ENCODE measurements at regions not wholly inside any gene's neighbourhood (a gene's known extent, or its start where the extent isn't known, plus 50 kb on each side); places are given as distances from the start of the nearest gene placed in this dataset.

- TF ChIP-seq, protein P1, sequence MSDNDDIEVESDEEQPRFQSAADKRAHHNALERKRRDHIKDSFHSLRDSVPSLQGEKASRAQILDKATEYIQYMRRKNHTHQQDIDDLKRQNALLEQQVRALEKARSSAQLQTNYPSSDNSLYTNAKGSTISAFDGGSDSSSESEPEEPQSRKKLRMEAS (IDR thresholded peaks at IDR 0.05; ENCODE audit: insufficient read depth, insufficient read length): no peak
- peak; percentile 17 to 23 for TF ChIP-seq CTCF (IDR thresholded peaks at IDR 0.05; ENCODE audit: extremely low read depth in 1 of 2, insufficient read depth in 1 of 2, low read depth in 1 of 2, low read length in 2 of 2)
- BruUV-seq (replicated peaks): no TSS peak
- Histone ChIP-seq H3K27ac (ENCODE audit: insufficient read depth, low read depth, low read length) (no peak overlapping the region), H2AFZ (ENCODE audit: low read depth, low read length) (no peak overlapping the region), H3K9me1 (replicated peaks; ENCODE audit: control insufficient read depth, extremely low read depth, insufficient read depth, low read length) (no peaks in the 10 kb centered on the region), H3K27me3 (ENCODE audit: control insufficient read depth in 2 of 2, insufficient read depth in 2 of 2, low read length in 2 of 2) (peaks cover 2 to 7% of the 10 kb centered on the region in 2 experiments), H3K79me2 (ENCODE audit: control insufficient read depth, insufficient read depth, low read length) (no peaks in the 10 kb centered on the region), H3K4me1 (ENCODE audit: control insufficient read depth, extremely low read depth, insufficient read depth, low read length) (no peaks in the 10 kb centered on the region), H3K4me2 (ENCODE audit: insufficient read depth, low read length) (no peak overlapping the region), H4K20me1 (replicated peaks; ENCODE audit: control insufficient read depth, extremely low read depth, insufficient read depth, low read length) (no peaks in the 10 kb centered on the region), H3K9ac (replicated peaks; ENCODE audit: extremely low read depth, insufficient read depth, low read length) (no peak overlapping the region), H3K4me3 (replicated peaks in 1 of 3; ENCODE audit: insufficient read depth in 1 of 3, low read depth in 1 of 3, low read length in 3 of 3) (no peak overlapping the region), H3K9me3 (replicated peaks; ENCODE audit: control insufficient read depth, insufficient read depth, low read length) (no peaks in the 10 kb centered on the region), H3K36me3 (ENCODE audit: control insufficient read depth in 2 of 2, extremely low read depth in 1 of 2, insufficient read depth in 2 of 2, low read length in 2 of 2) (no peaks in the 10 kb centered on the region)
- ChIA-PET CTCF (interaction anchor here (0.7 to 2.2 kb wide), 20 partner anchors 8 to 994 kb away, joined by 3 to 32 read pairs (median 6); no protein-coding TSS in a partner anchor), POLR2A (no interaction called here)
- FAIRE-seq (no peak), DNase-seq (ENCODE audit: low read depth, low spot score) (peak; percentile 38)
- dilution Hi-C loops (cut with MboI; ENCODE audit: extremely low pct_ligation_motif_present, low sequenced_read_pairs) (no loop called here), intact Hi-C loops (cut with micrococcal nuclease) (loop anchor here (1.0 to 2.0 kb wide), 4 partner anchors 575 to 993 kb away; no protein-coding TSS in a partner anchor)
Measured at GRCh38 chr3:35965908-35966307, 326.6 kb downstream of the ARPP21 start.

- no peak for DNase-seq (ENCODE audit: low read depth, low spot score)
- Histone ChIP-seq H3K9ac (replicated peaks; ENCODE audit: extremely low read depth, insufficient read depth, low read length) (no peak overlapping the region), H3K36me3 (ENCODE audit: control insufficient read depth in 2 of 2, extremely low read depth in 1 of 2, insufficient read depth in 2 of 2, low read length in 2 of 2) (no peaks in the 10 kb centered on the region), H3K27me3 (ENCODE audit: control insufficient read depth in 2 of 2, insufficient read depth in 2 of 2, low read length in 2 of 2) (peaks cover 2 to 5% of the 10 kb centered on the region in 2 experiments), H3K4me3 (replicated peaks in 1 of 3; ENCODE audit: insufficient read depth in 1 of 3, low read depth in 1 of 3, low read length in 3 of 3) (no peak overlapping the region), H2AFZ (ENCODE audit: low read depth, low read length) (no peak overlapping the region), H3K4me2 (ENCODE audit: insufficient read depth, low read length) (no peak overlapping the region), H4K20me1 (replicated peaks; ENCODE audit: control insufficient read depth, extremely low read depth, insufficient read depth, low read length) (no peaks in the 10 kb centered on the region), H3K9me3 (replicated peaks; ENCODE audit: control insufficient read depth, insufficient read depth, low read length) (no peaks in the 10 kb centered on the region), H3K79me2 (ENCODE audit: control insufficient read depth, insufficient read depth, low read length) (no peaks in the 10 kb centered on the region), H3K27ac (ENCODE audit: insufficient read depth, low read depth, low read length) (no peak overlapping the region), H3K9me1 (replicated peaks; ENCODE audit: control insufficient read depth, extremely low read depth, insufficient read depth, low read length) (no peaks in the 10 kb centered on the region), H3K4me1 (ENCODE audit: control insufficient read depth, extremely low read depth, insufficient read depth, low read length) (no peaks in the 10 kb centered on the region)
- CTCF ChIA-PET: interaction anchor here (0.7 to 2.2 kb wide), 11 partner anchors 10 to 993 kb away, joined by 3 to 32 read pairs (median 12); no protein-coding TSS in a partner anchor
- dilution Hi-C loops (cut with MboI; ENCODE audit: extremely low pct_ligation_motif_present, low sequenced_read_pairs) (no loop called here), intact Hi-C loops (cut with micrococcal nuclease) (loop anchor here (1.0 to 2.0 kb wide), 4 partner anchors 574 to 992 kb away; no protein-coding TSS in a partner anchor)
- no peak for FAIRE-seq
- POLR2A ChIA-PET: no interaction called here
- BruUV-seq (replicated peaks): no TSS peak
- no peak for TF ChIP-seq EZH2 (IDR thresholded peaks at IDR 0.05; ENCODE audit: borderline replicate concordance, low read depth, low read length, severe bottlenecking)
- TF ChIP-seq JUN (IDR thresholded peaks at IDR 0.05; ENCODE audit: borderline replicate concordance, insufficient read depth, insufficient read length, low read depth): no peak
- TF ChIP-seq POLR2AphosphoS5 (IDR thresholded peaks at IDR 0.05; ENCODE audit: insufficient read depth, low read depth, low read length): no peak
- TF ChIP-seq CTCF (IDR thresholded peaks at IDR 0.05; ENCODE audit: extremely low read depth in 1 of 2, insufficient read depth in 1 of 2, low read depth in 1 of 2, low read length in 2 of 2): no peak
- no peak for TF ChIP-seq FOS (IDR thresholded peaks at IDR 0.05; ENCODE audit: borderline replicate concordance, insufficient read depth, low read length)
- TF ChIP-seq, protein P1 (IDR thresholded peaks at IDR 0.05; ENCODE audit: insufficient read depth, insufficient read length): no peak
- TF ChIP-seq POLR2A (IDR thresholded peaks at IDR 0.05; ENCODE audit: low read depth, low read length): no peak
- no peak for TF ChIP-seq MYC (IDR thresholded peaks at IDR 0.05; ENCODE audit: low read depth, low read length)
- TF ChIP-seq GATA2 (IDR thresholded peaks at IDR 0.05; ENCODE audit: insufficient read depth, insufficient read length, low read depth, low read length): no peak
Measured at GRCh38 chr3:35966629-35967464, 327.5 kb downstream of the ARPP21 start.
